ENCODE measurements at regions not wholly inside any gene's neighbourhood (a gene's known extent, or its start where the extent isn't known, plus 50 kb on each side); places are given as distances from the start of the nearest gene placed in this dataset.

DNA sequence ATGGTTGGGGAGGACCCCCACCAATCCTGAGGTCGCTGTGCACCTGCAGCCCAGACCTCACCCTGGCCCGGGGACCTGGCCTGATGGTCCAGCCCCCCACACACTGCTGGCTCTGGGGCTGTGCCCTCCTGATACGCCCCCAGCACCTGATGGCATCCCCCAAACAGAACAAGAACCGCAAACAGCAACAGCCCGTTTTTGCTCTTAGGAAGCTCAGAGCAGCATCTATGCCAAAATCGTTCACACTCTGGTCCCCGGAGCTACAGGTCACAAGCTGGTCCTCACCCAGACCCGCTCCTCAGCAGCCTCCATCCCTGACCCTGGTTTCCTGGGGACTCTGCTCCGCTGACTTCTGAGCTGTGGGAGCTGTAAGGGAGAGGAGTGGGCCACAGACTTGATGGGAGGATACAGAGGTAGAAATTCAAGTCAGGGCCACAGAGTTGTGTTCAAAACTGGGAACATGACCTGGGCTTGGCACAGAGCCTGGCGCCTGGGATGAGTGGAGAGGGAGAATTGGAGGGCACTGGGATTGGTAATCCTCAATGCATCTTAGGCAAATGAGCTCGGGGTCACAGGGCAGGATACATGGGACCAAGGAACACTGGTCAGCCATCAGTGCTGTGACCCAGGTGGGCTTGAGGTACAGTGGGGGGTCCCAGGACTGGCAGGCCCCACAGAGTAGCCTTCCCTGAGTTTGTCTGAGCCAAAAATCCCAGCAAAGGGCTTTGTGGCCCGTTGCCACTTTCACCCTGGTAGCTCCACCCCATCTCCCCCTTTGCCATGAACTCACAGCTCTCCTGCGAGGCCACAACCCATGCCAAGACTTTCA lies 170.9 kb upstream of the RTL1 start:
- no peaks in the 10 kb centered on the region for H3K36me3 ChIP-seq (ENCODE audit: insufficient read depth, low read length)
- no peak overlapping the region for H3K4me3 ChIP-seq
- H3K9me3 ChIP-seq (ENCODE audit: low read depth, low read length), result no peaks in the 10 kb centered on the region
- TF ChIP-seq EZH2 (IDR thresholded peaks at IDR 0.05) (no peak), POLR2AphosphoS5 (IDR thresholded peaks at IDR 0.05; ENCODE audit: borderline replicate concordance, low read depth, low read length) (no peak), FOXP2 (optimal IDR thresholded peaks at IDR 0.05; ENCODE audit: control extremely low read depth, extremely low read length, insufficient read depth) (no peak)
- H3K9ac ChIP-seq (ENCODE audit: insufficient read length), result no peak overlapping the region
- no peak for DNase-seq (ENCODE audit: low read depth, low spot score)
- no peak overlapping the region for H3K27ac ChIP-seq

DNA sequence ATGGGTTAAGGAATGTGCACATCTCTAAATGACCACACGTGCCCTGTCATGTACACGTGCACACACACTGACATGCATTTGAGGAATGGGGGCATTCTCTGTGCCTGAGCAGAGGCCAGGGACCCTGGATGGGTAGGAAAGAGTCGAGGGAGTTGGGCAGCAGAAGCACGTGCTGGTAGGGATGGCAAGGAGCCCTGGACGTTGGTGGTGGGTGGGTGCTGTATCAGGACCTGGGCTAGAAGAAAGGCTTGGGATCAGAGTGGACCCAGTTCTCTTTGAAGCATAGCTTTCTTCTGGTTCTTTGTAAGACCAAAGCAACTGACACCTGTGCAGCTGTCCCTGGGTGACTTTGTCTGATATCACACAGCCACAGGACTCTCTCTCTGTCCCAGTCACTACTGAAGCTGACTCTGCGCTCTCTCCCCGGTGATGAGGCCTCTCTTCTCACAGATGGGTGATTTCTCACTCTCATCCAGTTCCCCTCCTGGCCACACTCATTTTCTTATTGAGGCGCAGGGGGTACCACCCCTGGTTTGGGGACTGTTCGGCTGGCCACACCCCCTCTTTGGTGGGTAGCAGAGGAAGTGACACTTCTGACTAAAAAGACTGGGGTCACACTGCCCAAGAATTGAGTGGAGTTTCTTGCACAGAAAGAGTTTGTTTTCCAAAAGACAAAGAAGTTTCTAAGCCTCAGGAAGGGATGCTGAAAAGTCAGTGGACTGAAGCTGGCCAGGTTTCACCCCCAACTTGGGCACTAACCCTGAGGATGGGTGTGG lies 171.7 kb upstream of the RTL1 start:
- no peak overlapping the region for H3K27ac ChIP-seq
- TF ChIP-seq FOXP2 (optimal IDR thresholded peaks at IDR 0.05; ENCODE audit: control extremely low read depth, extremely low read length, insufficient read depth) (no peak), POLR2AphosphoS5 (IDR thresholded peaks at IDR 0.05; ENCODE audit: borderline replicate concordance, low read depth, low read length) (no peak), EZH2 (IDR thresholded peaks at IDR 0.05) (no peak)
- no peak for DNase-seq (ENCODE audit: low read depth, low spot score)

DNA sequence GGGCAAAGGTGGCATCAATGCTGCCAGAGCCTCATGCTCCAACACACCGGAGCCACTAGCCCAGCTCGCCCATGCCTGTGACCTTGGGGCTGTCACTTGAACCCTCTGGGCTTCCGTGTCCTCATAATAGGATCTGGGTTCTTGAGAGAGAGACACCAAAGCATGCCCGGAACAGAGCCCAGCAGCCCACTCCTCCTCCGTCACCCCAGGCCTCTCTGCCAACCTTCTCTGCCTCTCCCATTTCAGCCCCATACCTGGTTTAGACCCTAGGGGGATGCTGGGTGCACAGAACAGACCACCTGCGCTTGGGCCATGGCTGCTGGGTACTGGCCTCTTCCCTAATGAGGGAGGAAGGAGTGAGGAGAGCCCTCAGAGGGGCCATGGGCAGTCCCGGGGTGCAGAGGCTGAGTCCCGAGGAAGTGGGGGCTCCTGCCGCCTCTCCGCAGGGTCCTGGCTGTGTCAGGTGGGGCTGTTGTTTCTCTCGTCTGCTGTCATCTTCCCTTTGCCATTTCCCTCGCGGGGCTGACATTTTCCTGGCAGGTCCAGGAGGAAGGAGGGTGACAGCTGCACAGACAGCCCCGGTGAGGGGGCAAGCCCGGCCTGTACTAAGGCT lies 172.4 kb upstream of the RTL1 start:
- H3K27ac ChIP-seq, result no peak overlapping the region
- no peaks in the 10 kb centered on the region for H3K9me3 ChIP-seq (ENCODE audit: low read depth, low read length)
- H3K4me3 ChIP-seq, result no peak overlapping the region
- no peak for DNase-seq (ENCODE audit: low read depth, low spot score)
- H3K9ac ChIP-seq (ENCODE audit: insufficient read length), result no peak overlapping the region
- no peak for TF ChIP-seq FOXP2 (optimal IDR thresholded peaks at IDR 0.05; ENCODE audit: control extremely low read depth, extremely low read length, insufficient read depth)
- TF ChIP-seq EZH2 (IDR thresholded peaks at IDR 0.05), result no peak
- TF ChIP-seq POLR2AphosphoS5 (IDR thresholded peaks at IDR 0.05; ENCODE audit: borderline replicate concordance, low read depth, low read length), result no peak
- no peaks in the 10 kb centered on the region for H3K36me3 ChIP-seq (ENCODE audit: insufficient read depth, low read length)

More for the DNA sequence above, 171.7 kb upstream of the RTL1 start:
- H3K36me3 ChIP-seq (ENCODE audit: insufficient read depth, low read length), result no peaks in the 10 kb centered on the region
- H3K9me3 ChIP-seq (ENCODE audit: low read depth, low read length), result no peaks in the 10 kb centered on the region
- H3K9ac ChIP-seq (ENCODE audit: insufficient read length), result no peak overlapping the region
- H3K4me3 ChIP-seq, result no peak overlapping the region

DNA sequence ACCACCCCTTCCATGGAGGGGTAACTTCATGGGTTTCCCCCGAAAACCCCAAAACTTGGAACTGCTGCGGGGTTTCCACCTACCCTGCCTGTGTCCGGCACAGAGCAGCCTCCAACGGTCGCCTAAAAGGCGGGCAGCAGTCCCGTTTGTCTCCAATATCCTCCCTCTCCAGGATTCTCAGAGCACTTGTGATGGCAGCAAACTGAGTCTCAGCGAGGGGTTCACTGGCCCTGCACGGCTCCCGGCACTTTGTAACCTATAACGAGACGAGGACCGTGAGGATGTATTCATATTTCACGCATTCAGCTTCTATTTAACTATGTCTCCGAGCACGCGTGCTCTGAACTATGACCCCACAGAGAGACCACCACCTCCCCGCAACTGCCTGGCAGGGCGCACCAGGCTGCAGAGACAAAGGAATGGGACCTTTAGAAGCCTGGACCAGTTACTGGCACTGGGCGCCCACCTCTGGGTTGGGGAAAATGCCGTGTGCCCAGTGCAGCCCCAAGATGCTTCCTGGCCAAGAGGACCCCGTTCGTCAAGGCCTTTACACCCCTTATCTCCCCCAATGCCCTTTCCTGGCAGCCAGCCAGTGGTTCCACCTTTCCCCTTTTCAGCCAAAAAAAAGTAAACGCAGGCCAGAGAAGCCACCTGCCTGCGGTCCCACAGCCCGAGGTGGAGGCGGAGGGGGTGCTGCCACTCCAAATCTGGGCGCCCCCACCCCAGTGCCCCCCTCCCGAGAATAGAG lies 173.1 kb upstream of the RTL1 start:
- no peak for DNase-seq (ENCODE audit: low read depth, low spot score)
- TF ChIP-seq FOXP2 (optimal IDR thresholded peaks at IDR 0.05; ENCODE audit: control extremely low read depth, extremely low read length, insufficient read depth) (no peak), POLR2AphosphoS5 (IDR thresholded peaks at IDR 0.05; ENCODE audit: borderline replicate concordance, low read depth, low read length) (no peak), EZH2 (IDR thresholded peaks at IDR 0.05) (no peak)
- Histone ChIP-seq H3K9me3 (ENCODE audit: low read depth, low read length) (no peaks in the 10 kb centered on the region), H3K9ac (ENCODE audit: insufficient read length) (no peak overlapping the region), H3K27ac (no peak overlapping the region), H3K4me3 (0 out of 2 replicates have a peak overlapping the region, but pooled peaks have one; percentile 33), H3K36me3 (ENCODE audit: insufficient read depth, low read length) (no peaks in the 10 kb centered on the region)

DNA sequence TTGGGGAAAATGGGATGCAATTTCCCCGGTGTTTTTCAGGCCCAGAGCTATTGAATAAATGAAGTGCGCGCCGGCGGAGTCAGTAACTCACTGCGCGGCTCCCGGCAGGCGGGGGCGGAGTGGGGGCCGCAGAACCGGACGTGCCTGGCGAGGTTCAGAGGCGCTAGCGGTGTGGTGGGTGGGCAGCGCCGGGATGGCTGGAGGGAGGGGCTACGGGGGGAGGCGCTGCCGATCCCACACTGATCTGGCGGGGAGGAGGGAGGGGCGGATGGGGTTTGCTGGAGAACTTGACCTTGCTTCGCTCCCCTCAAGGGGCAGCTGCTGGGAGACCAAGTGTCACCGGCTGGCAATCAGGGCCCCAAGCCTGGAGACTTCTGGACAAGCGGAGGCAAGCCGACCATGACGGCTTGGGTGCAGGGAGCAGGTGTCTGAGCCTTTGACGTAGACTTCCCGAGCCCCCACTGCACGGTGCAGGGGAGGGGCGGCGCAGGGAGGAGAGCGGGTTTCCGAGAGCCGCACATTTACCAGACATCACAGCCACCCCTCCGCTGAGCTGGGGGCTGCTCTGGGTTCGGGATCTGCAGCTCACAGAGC lies 174.1 kb upstream of the RTL1 start:
- DNase-seq (ENCODE audit: low read depth, low spot score), result no peak
- H3K9ac ChIP-seq (ENCODE audit: insufficient read length), result no peak overlapping the region
- no peaks in the 10 kb centered on the region for H3K9me3 ChIP-seq (ENCODE audit: low read depth, low read length)
- no peaks in the 10 kb centered on the region for H3K36me3 ChIP-seq (ENCODE audit: insufficient read depth, low read length)
- H3K4me3 ChIP-seq, result peak overlapping the region; percentile 33
- H3K27ac ChIP-seq, result no peak overlapping the region
- TF ChIP-seq EZH2 (IDR thresholded peaks at IDR 0.05) (no peak), FOXP2 (optimal IDR thresholded peaks at IDR 0.05; ENCODE audit: control extremely low read depth, extremely low read length, insufficient read depth) (no peak), POLR2AphosphoS5 (IDR thresholded peaks at IDR 0.05; ENCODE audit: borderline replicate concordance, low read depth, low read length) (no peak)

DNA sequence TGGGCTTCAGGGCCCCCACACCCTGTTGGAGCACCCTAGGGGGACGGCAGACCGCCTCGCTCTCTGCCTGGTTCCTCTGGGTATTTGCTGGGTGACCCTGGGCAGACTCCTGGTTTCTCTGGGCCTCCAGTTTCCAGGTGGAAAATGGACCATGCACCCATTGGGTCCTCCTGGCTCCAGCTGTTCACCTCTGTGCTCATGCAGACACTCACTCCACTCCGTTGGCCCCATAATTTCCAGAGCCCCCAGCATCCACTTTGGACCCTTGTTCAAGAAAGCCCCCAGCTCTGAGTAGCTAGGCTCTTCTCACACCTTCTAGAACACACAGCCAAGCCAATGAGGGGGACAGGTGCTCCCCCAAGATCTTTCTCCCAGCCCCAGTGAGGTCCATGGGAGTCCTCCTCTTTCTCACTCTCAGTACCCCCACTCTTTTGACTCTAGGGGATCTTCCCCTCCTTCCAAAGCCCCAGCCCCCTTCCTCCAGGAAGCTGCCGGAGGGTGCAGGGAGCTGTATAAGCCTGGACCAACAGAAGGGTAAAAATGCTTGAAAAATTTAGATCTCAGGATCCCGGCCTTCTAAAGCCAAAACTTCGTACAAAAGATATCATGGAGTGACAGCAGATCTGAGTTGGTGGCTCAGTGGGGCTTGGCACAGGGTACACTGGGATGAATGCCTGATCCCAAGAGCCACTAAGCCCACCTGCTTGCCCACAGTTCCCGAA lies 174.8 kb upstream of the RTL1 start:
- TF ChIP-seq POLR2AphosphoS5 (IDR thresholded peaks at IDR 0.05; ENCODE audit: borderline replicate concordance, low read depth, low read length), result no peak
- TF ChIP-seq FOXP2 (optimal IDR thresholded peaks at IDR 0.05; ENCODE audit: control extremely low read depth, extremely low read length, insufficient read depth), result no peak
- TF ChIP-seq EZH2 (IDR thresholded peaks at IDR 0.05), result no peak
- H3K9me3 ChIP-seq (ENCODE audit: low read depth, low read length), result no peaks in the 10 kb centered on the region
- no peak for DNase-seq (ENCODE audit: low read depth, low spot score)
- H3K4me3 ChIP-seq, result no peak overlapping the region
- no peaks in the 10 kb centered on the region for H3K36me3 ChIP-seq (ENCODE audit: insufficient read depth, low read length)
- H3K9ac ChIP-seq (ENCODE audit: insufficient read length), result no peak overlapping the region
- no peak overlapping the region for H3K27ac ChIP-seq

DNA sequence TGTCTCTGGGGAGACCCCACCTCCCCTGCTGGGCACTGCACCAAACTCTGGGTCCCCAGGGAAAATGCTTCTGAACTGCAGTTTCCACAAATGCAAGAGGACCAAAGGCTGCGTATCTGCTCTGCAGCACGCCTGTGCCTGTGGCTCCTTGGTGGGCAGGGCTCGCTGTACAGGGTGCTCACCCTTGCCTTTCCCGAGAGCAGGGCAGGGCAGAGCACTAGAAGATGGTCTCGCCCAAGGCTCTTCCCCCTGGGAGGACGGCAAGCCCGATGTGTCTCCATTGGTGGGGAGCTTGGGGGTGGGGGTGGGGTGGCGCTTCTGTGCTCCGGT lies 175.3 kb upstream of the RTL1 start:
- no peak overlapping the region for H3K4me3 ChIP-seq
- no peak for DNase-seq (ENCODE audit: low read depth, low spot score)
- TF ChIP-seq FOXP2 (optimal IDR thresholded peaks at IDR 0.05; ENCODE audit: control extremely low read depth, extremely low read length, insufficient read depth) (no peak), EZH2 (IDR thresholded peaks at IDR 0.05) (no peak), POLR2AphosphoS5 (IDR thresholded peaks at IDR 0.05; ENCODE audit: borderline replicate concordance, low read depth, low read length) (no peak)
- no peaks in the 10 kb centered on the region for H3K36me3 ChIP-seq (ENCODE audit: insufficient read depth, low read length)
- H3K9me3 ChIP-seq (ENCODE audit: low read depth, low read length), result no peaks in the 10 kb centered on the region
- no peak overlapping the region for H3K27ac ChIP-seq
- H3K9ac ChIP-seq (ENCODE audit: insufficient read length), result no peak overlapping the region

Measured in SK-N-MC (cell line).